ENCODE measurements at regions not wholly inside any gene's neighbourhood (a gene's known extent, or its start where the extent isn't known, plus 50 kb on each side); places are given as distances from the start of the nearest gene placed in this dataset.

- no peak overlapping the region for H3K4me3 ChIP-seq (ENCODE audit: low read depth, low read length)
- no peak for DNase-seq (ENCODE audit: low read depth, low spot score)
- TF ChIP-seq CTCF (IDR thresholded peaks at IDR 0.05; ENCODE audit: low read depth, low read length): no peak
- in situ Hi-C loops (cut with HindIII; ENCODE audit: low sequenced_read_pairs): no loop called here
Measured at GRCh38 chr3:78427303-78427702, 1340.5 kb downstream of the ROBO1 start.

- in situ Hi-C loops (cut with HindIII; ENCODE audit: low sequenced_read_pairs): no loop called here
- TF ChIP-seq CTCF (IDR thresholded peaks at IDR 0.05; ENCODE audit: low read depth, low read length): no peak
- peak; percentile 16 for DNase-seq (ENCODE audit: low read depth, low spot score)
- no peak overlapping the region for H3K4me3 ChIP-seq (ENCODE audit: low read depth, low read length)
Measured at GRCh38 chr3:78430741-78431140, 1337.1 kb downstream of the ROBO1 start.

- H3K4me3 ChIP-seq (ENCODE audit: low read depth, low read length): no peak overlapping the region
- TF ChIP-seq CTCF (IDR thresholded peaks at IDR 0.05; ENCODE audit: low read depth, low read length): no peak
- DNase-seq (ENCODE audit: low read depth, low spot score): peak; percentile 3
- in situ Hi-C loops (cut with HindIII; ENCODE audit: low sequenced_read_pairs): no loop called here
Measured at GRCh38 chr3:78434801-78435200, 1333.0 kb downstream of the ROBO1 start.

GRCh38 chr3:78455166-78455565 is 1312.6 kb downstream of the ROBO1 start:
- no peak for DNase-seq (ENCODE audit: low read depth, low spot score)
- no peak overlapping the region for H3K4me3 ChIP-seq (ENCODE audit: low read depth, low read length)
- in situ Hi-C loops (cut with HindIII; ENCODE audit: low sequenced_read_pairs): no loop called here
- TF ChIP-seq CTCF (IDR thresholded peaks at IDR 0.05; ENCODE audit: low read depth, low read length): no peak

GRCh38 chr3:78455712-78456433 is 1311.9 kb downstream of the ROBO1 start:
- no peak for DNase-seq (ENCODE audit: low read depth, low spot score)
- H3K4me3 ChIP-seq (ENCODE audit: low read depth, low read length): no peak overlapping the region
- in situ Hi-C loops (cut with HindIII; ENCODE audit: low sequenced_read_pairs): no loop called here
- TF ChIP-seq CTCF (IDR thresholded peaks at IDR 0.05; ENCODE audit: low read depth, low read length): no peak

GRCh38 chr3:78459796-78460195 is 1308.0 kb downstream of the ROBO1 start:
- H3K4me3 ChIP-seq (ENCODE audit: low read depth, low read length): no peak overlapping the region
- no peak for TF ChIP-seq CTCF (IDR thresholded peaks at IDR 0.05; ENCODE audit: low read depth, low read length)
- in situ Hi-C loops (cut with HindIII; ENCODE audit: low sequenced_read_pairs): no loop called here
- no peak for DNase-seq (ENCODE audit: low read depth, low spot score)
